Transverse colon (tissue), 3 donors: ENCODE measurements at regions not wholly inside any gene's neighbourhood (a gene's known extent, or its start where the extent isn't known, plus 50 kb on each side); places are given as distances from the start of the nearest gene placed in this dataset.

Experiments used
- CTCF ChIP-seq, 5 experiments: fragments of 200-600 bp in 3 of 5; fragments of 450-650 bp in 2 of 5; sonication (generic) in 3 of 5; IDR thresholded peaks; 1 replicate in 2 of 5; 2 replicates in 3 of 5; pipeline ENCODE4 v1.5.1; 2016 to 2017; ENCODE audit warnings: antibody characterized with exemption in 5 of 5, inconsistent platforms in 3 of 5, mild to moderate bottlenecking in 2 of 5, moderate library complexity in 1 of 5
- POLR2A ChIP-seq: fragments of 450-650 bp; IDR thresholded peaks from one replicate; pipeline ENCODE4 v1.6.1; 2016; ENCODE audit warnings: antibody characterized with exemption, mild to moderate bottlenecking, moderate library complexity

- TF ChIP-seq CTCF (IDR thresholded peaks at IDR 0.05) = no peak
- no peak for TF ChIP-seq POLR2A
These were observed 711.1 kb upstream of the CHRM3 start for GRCh38 chr1:238675221-238675620.
